PC-9 (cell line): ENCODE measurements at regions not wholly inside any gene's neighbourhood (a gene's known extent, or its start where the extent isn't known, plus 50 kb on each side); places are given as distances from the start of the nearest gene placed in this dataset.

Experiments used
- CTCF ChIP-seq: fragments of 200-600 bp; sonication (generic); conservative IDR thresholded peaks from 2 replicates; pipeline ENCODE4 v1.6.1; 2017; ENCODE audit warnings: mixed run types, antibody characterized with exemption, mild to moderate bottlenecking, moderate library complexity
- EZH2 ChIP-seq: fragments of 200-600 bp; sonication (generic); IDR thresholded peaks from 2 replicates; pipeline ENCODE4 v1.8.0; 2017; ENCODE audit warnings: antibody characterized with exemption, low read depth

GRCh38 chr11:42906226-42906625 is 405.6 kb upstream of the API5 start:
- no peak for TF ChIP-seq CTCF
- TF ChIP-seq EZH2 = no peak
